T-helper 2 cell treated with Interferon-gamma antibody and Interleukin-4, amounts not matched to agents 5 μg/mL and 100 μg/mL, for 36 hours (primary cell): ENCODE measurements at regions not wholly inside any gene's neighbourhood (a gene's known extent, or its start where the extent isn't known, plus 50 kb on each side); places are given as distances from the start of the nearest gene placed in this dataset.
A peak's percentile ranks its signal among the peaks of the same experiment; 100 is the strongest.
"Not testable (repeated sequence)": the region's sequence is repeated elsewhere in the genome, so short reads cannot be mapped to it uniquely, and the experiment has no call there.

Source experiments
- DNase-seq: peaks from one replicate; pipeline ENCODE4 v3.0.0; 2021; ENCODE audit warnings: low spot score
- H3K27ac Mint-ChIP-seq: one replicate; pipeline ENCODE4 v1.8.0; 2021; ENCODE audit warnings: mild to moderate bottlenecking, mixed read lengths
- H3K27me3 Mint-ChIP-seq: one replicate; pipeline ENCODE4 v1.8.0; 2021; ENCODE audit warnings: low read depth, mixed read lengths
- H3K36me3 Mint-ChIP-seq: one replicate; pipeline ENCODE4 v1.8.0; 2021; ENCODE audit warnings: low read depth, mixed read lengths
- H3K4me1 Mint-ChIP-seq: one replicate; pipeline ENCODE4 v1.8.0; 2021; ENCODE audit warnings: low read depth, mixed read lengths
- H3K4me3 Mint-ChIP-seq: one replicate; pipeline ENCODE4 v1.8.0; 2022; ENCODE audit warnings: mild to moderate bottlenecking, moderate library complexity, mixed read lengths
- H3K9me3 Mint-ChIP-seq: one replicate; pipeline ENCODE4 v1.8.0; 2021; ENCODE audit warnings: mixed read lengths

DNA sequence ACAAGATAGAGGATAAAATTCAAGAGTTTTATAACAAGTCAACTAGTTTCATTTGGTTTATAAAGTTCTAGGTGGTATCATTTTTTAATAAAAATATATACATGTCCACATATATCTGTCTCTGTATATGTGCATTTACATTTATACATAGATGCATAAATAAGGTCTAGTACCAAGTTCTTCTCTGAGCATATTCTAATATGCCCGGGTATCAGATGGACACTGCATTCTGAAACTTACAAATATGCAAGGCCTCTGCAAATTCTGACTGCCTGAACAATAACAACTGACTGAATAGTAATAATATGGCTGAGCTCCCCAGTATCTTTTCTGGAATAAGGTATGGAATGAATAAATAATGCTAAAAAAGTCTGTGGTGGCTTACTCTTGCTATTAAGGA, 304.8 kb downstream of the KLF12 start:
- peaks cover 7% of the 10 kb centered on the region for H3K36me3 Mint-ChIP-seq
- H3K4me1 Mint-ChIP-seq, result peaks cover 20% of the 10 kb centered on the region

DNA sequence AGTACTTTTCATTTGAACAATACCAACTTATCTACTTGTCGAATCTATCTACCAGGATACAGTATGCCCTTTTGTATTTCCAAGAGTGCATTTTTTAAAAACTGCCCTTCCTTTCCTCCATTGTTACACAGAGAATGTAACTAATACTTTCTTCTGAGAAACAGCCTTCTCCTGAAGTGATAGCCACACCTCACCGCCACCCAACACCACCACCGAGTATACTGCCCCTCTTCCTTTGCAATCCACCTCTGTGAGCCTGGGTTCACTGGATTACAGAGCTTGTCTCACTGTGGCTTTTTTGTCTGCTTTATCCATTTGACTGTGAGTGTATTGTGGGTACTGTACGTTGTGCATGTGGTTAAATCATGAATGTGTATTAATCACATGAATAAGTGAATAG, 305.4 kb downstream of the KLF12 start:
- Mint-ChIP-seq H3K4me3 (no peak overlapping the region), H3K27ac (no peak overlapping the region), H3K36me3 (peaks cover 7% of the 10 kb centered on the region), H3K4me1 (peaks cover 20% of the 10 kb centered on the region), H3K9me3 (no peaks in the 10 kb centered on the region), H3K27me3 (no peaks in the 10 kb centered on the region)
- no peak for DNase-seq

More for the DNA sequence above, 304.8 kb downstream of the KLF12 start:
- no peak overlapping the region for H3K4me3 Mint-ChIP-seq
- H3K9me3 Mint-ChIP-seq, result no peaks in the 10 kb centered on the region
- no peak for DNase-seq
- no peaks in the 10 kb centered on the region for H3K27me3 Mint-ChIP-seq
- no peak overlapping the region for H3K27ac Mint-ChIP-seq

DNA sequence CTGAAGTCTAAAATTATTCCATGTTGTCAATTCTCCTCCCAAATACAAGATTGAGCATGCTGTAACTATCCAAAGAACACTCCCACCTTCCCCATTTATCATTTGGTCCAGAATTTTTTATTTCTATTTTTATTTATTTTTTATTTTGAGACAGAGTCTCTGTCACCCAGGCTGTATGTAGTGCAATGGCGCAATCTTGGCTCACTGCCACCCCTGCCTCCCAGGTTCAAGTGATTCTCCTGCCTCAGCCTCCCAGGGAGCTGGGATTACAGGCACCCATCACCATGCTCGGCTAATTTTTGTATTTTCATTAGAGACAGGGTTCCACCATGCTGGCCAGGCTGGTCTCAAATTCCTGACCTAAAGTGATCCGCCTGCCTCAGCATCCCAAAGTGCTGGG, 306.8 kb downstream of the KLF12 start:
- DNase-seq, result no peak
- H3K9me3 Mint-ChIP-seq, result no peaks in the 10 kb centered on the region
- H3K4me3 Mint-ChIP-seq, result no peak overlapping the region
- H3K4me1 Mint-ChIP-seq, result peaks cover 16% of the 10 kb centered on the region
- peaks cover 7% of the 10 kb centered on the region for H3K36me3 Mint-ChIP-seq
- H3K27me3 Mint-ChIP-seq, result no peaks in the 10 kb centered on the region
- no peak overlapping the region for H3K27ac Mint-ChIP-seq

DNA sequence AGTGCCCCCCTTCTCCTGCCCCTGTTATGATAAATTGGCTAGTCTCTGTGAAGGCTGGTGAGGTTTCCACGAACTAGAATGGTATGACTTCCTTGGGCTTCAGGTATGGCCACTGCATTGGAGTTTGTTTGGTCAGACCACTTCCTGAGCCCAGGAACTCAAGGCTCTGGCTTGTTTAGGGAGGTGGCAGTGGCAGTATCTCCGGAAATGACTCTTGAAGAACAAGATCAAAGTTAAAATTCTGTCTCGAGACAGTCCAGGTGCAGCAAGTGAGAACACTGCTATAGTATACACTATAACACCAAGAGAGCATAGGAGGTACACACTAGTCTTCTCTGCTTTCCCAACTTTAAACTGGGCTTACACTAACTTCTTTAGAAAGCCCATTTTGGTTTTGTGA, 309.1 kb downstream of the KLF12 start:
- Mint-ChIP-seq H3K27me3 (no peaks in the 10 kb centered on the region), H3K36me3 (peaks cover 7% of the 10 kb centered on the region), H3K4me1 (peaks cover 16% of the 10 kb centered on the region), H3K9me3 (no peaks in the 10 kb centered on the region), H3K4me3 (no peak overlapping the region), H3K27ac (peak overlapping the region; percentile 5)
- DNase-seq, result no peak

DNA sequence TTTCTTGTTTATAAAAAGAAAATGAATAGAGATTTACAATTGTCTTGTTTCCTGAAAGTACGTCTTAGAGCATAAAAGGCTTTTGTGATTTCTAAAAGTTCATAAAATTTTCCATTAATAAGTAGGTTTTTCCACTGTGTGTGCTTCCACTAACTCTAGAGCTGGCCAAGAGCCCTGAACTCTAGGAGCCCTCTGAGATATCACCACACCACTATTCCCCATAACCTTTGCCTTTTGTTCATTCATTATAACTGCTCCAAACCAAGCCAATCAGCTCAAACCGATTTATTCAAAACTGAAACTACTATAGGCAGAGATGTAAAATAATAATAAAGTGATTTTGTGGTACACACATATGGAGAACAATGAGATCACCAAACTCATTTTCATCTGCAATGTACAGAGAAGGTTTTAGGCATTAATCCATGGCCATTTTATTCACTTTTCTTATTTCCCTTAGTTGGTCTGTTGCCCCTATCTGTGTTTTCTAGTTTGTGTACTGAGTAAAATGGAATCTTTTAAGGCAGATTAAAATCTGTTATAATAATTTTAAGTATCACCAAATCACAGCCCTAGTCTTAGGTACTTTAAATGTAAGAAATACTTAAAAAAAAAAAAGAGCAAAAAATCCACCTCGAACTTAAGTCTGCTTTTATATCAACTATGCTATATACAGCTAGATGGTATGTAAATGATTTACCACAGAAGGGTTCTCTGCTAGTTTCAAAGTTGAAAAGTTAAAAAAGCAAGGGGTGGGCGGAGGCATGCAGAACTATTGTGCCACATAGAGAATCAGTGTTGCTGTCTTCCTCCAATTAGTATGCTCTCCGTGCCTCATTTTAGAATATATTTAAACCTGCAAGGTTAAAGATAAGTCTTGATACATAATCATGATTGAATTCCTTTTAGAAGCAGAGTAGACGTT, 311.3 kb downstream of the KLF12 start:
- Mint-ChIP-seq H3K27ac (no peak overlapping the region), H3K9me3 (no peaks in the 10 kb centered on the region), H3K27me3 (no peaks in the 10 kb centered on the region), H3K36me3 (peaks cover 7% of the 10 kb centered on the region), H3K4me1 (peaks cover 12% of the 10 kb centered on the region), H3K4me3 (no peak overlapping the region)
- DNase-seq, result no peak

DNA sequence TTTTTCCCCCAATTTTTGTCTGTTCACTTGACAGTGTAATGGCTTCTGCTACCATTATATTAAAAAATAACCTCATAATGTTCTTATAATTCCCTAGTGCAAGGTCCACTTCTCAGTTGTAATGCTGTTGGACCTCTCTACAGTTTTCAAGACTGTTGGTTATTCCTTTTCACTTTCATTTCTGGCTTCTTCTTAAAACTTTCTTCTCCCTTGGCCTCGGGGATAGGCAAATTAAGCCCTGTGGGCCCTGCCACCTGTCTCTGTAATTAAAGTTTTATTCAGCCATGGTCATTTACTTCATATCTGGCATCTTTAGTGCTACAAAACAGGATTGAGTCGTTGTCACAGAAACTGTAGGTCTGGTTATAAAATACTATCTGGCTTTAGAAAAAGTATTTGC, 313.5 kb downstream of the KLF12 start:
- no peaks in the 10 kb centered on the region for H3K9me3 Mint-ChIP-seq

DNA sequence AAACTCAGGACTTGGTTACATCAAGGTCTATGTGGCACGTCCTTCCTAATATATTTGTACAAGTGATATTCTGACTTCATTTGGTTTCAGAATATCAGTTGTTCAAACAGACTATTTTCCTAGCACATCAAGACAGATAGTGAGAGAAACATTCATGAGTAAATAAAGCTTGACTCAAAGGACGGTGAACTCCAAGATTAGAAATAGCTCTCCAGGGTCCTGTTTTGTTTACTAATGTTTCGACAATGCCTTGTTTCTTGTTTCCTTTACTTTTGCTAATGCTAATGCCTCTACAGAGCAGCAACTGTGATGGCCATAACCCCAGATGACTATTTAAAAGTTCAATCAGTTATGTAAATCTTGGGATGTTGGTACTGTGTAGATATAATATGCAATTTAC, 313.9 kb downstream of the KLF12 start:
- H3K36me3 Mint-ChIP-seq, result peaks cover 3% of the 10 kb centered on the region
- no peak for DNase-seq
- H3K9me3 Mint-ChIP-seq, result no peaks in the 10 kb centered on the region
- H3K27ac Mint-ChIP-seq, result no peak overlapping the region
- H3K4me3 Mint-ChIP-seq, result no peak overlapping the region
- H3K27me3 Mint-ChIP-seq, result no peaks in the 10 kb centered on the region
- H3K4me1 Mint-ChIP-seq, result peaks cover 9% of the 10 kb centered on the region

More for the DNA sequence above, 313.5 kb downstream of the KLF12 start:
- H3K27me3 Mint-ChIP-seq, result no peaks in the 10 kb centered on the region
- H3K4me1 Mint-ChIP-seq, result peaks cover 11% of the 10 kb centered on the region
- H3K36me3 Mint-ChIP-seq, result peaks cover 7% of the 10 kb centered on the region
- H3K4me3 Mint-ChIP-seq, result no peak overlapping the region
- H3K27ac Mint-ChIP-seq, result no peak overlapping the region
- no peak for DNase-seq

DNA sequence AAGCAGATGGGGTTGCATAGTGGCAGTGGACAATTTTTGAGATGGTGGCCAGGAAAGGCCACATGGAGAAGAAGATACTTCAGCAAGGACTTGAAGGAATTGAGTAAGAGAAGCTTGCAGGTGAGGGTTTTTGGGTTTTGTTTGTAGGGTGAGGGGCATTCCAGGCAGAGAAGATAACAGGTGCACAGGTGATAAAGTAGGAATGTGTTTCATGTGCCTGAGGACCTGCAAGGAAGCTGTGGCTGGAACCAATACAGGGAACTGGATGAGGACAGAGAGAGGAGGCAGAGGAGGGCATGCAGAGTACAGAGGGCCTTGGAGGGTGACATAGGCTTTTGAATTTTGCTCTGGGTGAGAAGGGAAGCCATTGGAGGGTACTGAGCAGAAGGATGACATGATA, 314.5 kb downstream of the KLF12 start:
- peaks cover 6% of the 10 kb centered on the region for H3K4me1 Mint-ChIP-seq
- H3K27me3 Mint-ChIP-seq, result no peaks in the 10 kb centered on the region
- H3K27ac Mint-ChIP-seq, result no peak overlapping the region
- H3K36me3 Mint-ChIP-seq, result no peaks in the 10 kb centered on the region
- H3K4me3 Mint-ChIP-seq, result no peak overlapping the region
- H3K9me3 Mint-ChIP-seq, result no peaks in the 10 kb centered on the region
- DNase-seq, result no peak

DNA sequence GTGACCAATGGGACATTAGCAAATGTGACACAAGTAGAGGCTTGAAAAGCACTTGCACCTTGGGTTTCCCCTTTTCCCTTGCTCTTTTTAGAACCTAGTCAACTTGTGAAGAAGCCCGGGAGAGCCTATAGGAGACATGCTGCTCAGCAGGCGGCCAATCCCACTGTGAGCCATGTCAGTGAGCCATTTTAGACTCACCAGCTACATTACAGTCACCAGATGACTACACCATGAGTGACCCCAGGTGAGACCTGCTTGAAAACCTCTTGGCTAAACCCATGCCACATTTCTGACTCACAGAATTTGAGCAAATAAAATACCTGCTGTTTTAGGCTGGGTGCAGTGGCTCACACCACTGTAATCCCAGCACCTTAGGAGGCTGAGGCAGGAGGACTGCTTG, 317.5 kb downstream of the KLF12 start:
- Mint-ChIP-seq H3K27ac (no peak overlapping the region), H3K4me1 (peaks cover 5% of the 10 kb centered on the region)

DNA sequence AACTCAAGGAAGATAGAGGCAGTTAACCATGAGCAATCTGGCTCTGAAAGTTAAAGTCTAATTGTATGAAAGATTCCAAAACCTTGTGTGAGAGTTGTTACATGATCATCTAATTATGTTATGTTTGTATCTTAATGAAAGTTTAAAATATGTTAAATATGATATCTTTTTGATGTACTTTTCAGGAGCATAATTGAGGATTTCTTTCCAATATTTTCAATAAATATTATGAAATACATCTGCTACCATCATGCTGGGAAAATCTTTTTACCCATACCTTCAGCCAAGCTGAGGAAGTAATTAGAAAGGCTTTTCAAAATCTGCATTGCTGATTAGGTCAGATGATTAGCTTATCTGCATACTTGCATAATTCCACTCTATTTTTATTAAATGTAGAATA, 318.4 kb downstream of the KLF12 start:
- Mint-ChIP-seq H3K27me3 (no peaks in the 10 kb centered on the region), H3K4me1 (no peaks in the 10 kb centered on the region), H3K4me3 (no peak overlapping the region), H3K27ac (no peak overlapping the region), H3K36me3 (peaks cover 1% of the 10 kb centered on the region), H3K9me3 (no peaks in the 10 kb centered on the region)
- no peak for DNase-seq

More for the DNA sequence above, 317.5 kb downstream of the KLF12 start:
- no peaks in the 10 kb centered on the region for H3K27me3 Mint-ChIP-seq
- H3K9me3 Mint-ChIP-seq, result no peaks in the 10 kb centered on the region
- no peak overlapping the region for H3K4me3 Mint-ChIP-seq
- H3K36me3 Mint-ChIP-seq, result peaks cover 1% of the 10 kb centered on the region
- DNase-seq, result no peak

DNA sequence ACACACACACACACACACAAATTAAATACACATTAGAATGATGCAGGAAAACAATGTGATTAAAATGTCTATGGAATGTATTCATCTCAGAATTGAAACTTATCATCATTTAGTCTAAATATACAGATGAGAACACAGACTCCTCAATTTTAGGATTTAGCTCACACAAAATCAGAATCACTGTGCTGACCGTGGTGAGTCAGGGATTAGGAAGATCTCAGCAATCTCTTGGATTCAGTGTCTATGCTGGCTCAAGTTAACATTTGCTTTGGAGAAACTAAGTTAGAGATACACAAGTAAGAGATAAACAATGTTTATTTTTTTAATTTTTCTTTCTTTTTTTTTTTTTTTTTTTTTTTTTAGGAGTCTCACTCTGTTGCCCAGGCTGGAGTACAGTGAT, 323.6 kb downstream of the KLF12 start:
- Mint-ChIP-seq H3K4me3 (no peak overlapping the region), H3K9me3 (no peaks in the 10 kb centered on the region), H3K27me3 (no peaks in the 10 kb centered on the region), H3K36me3 (peaks cover 5% of the 10 kb centered on the region), H3K4me1 (no peaks in the 10 kb centered on the region), H3K27ac (no peak overlapping the region)
- DNase-seq, result no peak

DNA sequence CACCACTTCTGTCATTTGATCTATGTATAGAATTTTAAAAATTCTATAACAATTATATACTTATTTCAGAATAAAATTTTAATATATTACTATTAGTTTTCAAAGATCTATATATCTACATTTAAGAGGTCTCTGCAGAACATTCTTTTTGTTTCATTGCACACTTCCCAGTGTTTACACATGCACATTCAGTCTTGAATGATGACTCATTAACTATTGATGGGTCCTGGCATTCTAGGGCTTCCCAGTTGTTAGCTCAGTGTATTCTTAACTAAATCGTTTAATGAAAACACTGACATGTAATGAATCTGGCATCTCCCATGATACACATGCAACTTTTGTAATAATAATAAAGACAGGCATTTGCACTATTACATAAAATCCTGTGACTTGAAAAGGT, 324.6 kb downstream of the KLF12 start:
- H3K36me3 Mint-ChIP-seq, result peaks cover 8% of the 10 kb centered on the region
- H3K27ac Mint-ChIP-seq, result no peak overlapping the region
- no peaks in the 10 kb centered on the region for H3K4me1 Mint-ChIP-seq
- no peak for DNase-seq
- H3K9me3 Mint-ChIP-seq, result no peaks in the 10 kb centered on the region
- no peak overlapping the region for H3K4me3 Mint-ChIP-seq
- no peaks in the 10 kb centered on the region for H3K27me3 Mint-ChIP-seq

DNA sequence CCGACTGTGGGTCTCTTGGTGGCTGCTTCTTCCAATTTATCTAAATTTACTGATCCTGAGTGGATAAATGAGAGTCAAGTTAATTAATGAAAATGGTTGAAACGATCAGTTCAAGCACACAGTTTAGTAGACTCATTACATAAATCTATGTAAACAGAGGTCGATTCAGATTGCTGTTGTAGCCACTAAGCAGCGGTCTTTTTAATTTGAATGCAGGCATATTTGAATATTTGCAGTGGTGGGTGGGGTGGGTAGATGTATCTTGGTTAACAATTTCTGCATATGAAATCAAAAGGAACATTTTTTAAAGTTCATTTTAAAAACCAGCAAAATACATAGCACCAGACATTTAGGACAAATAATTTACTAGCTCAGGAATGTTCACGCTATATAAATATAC, 325.9 kb downstream of the KLF12 start:
- Mint-ChIP-seq H3K4me3 (no peak overlapping the region), H3K27me3 (no peaks in the 10 kb centered on the region), H3K36me3 (peaks cover 12% of the 10 kb centered on the region), H3K9me3 (no peaks in the 10 kb centered on the region), H3K27ac (no peak overlapping the region), H3K4me1 (no peaks in the 10 kb centered on the region)
- no peak for DNase-seq

DNA sequence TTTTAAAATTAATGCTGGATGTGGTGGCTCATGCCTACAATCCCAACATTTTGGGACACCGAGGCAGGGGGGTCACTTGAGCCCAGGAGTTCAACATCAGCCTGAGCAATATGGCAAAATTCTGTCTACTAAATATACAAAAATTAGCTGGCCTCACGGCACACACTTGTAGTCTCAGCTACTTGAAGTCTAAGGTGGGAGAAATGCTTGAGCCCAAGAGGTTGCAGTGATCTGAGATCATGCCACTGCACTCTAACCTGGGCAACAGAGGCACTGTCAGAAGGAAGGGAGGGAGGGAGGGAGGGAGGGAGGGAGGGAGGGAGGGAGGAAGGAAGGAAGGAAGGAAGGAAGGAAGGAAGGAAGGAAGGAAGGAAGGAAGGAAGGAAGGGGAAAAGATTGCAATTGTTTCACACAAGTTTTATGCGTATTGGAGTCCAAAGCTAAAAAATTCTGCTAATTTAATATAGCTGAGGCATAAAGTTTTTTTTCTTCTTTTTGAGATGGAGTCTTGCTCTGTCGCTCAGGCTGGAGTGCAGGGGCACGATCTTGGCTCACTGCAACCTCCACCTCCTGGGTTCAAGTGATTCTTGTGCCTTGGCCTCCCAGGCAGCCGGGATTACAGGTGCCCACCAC, 328.8 kb downstream of the KLF12 start:
- not testable (repeated sequence) for H3K4me1 Mint-ChIP-seq, H3K4me3 Mint-ChIP-seq, H3K27ac Mint-ChIP-seq, DNase-seq, H3K36me3 Mint-ChIP-seq, H3K9me3 Mint-ChIP-seq, H3K27me3 Mint-ChIP-seq
